Liver (tissue), 8 donors: ENCODE measurements at regions not wholly inside any gene's neighbourhood (a gene's known extent, or its start where the extent isn't known, plus 50 kb on each side); places are given as distances from the start of the nearest gene placed in this dataset.

Experiments used
- DNase-seq: peaks from one replicate; pipeline ENCODE4 v3.0.0-alpha.2; 2017; ENCODE audit warnings: low spot score
- H3K27ac ChIP-seq, 2 donors: one replicate each; pipeline ENCODE4 v1.7.0; 2013; ENCODE audit warnings: inconsistent platforms in 2 of 2, low read length in 2 of 2, control low read depth in 1 of 2, low read depth in 1 of 2, mild to moderate bottlenecking in 1 of 2
- H3K27me3 ChIP-seq, 4 donors: one replicate each; pipeline versions ENCODE4 v1.6.1 to v1.7.0; 2013; ENCODE audit warnings: low read length in 3 of 4, inconsistent platforms in 1 of 4, mild to moderate bottlenecking in 1 of 4, moderate library complexity in 1 of 4; ENCODE audit not compliant: control insufficient read depth in 4 of 4, insufficient read depth in 4 of 4
- H3K36me3 ChIP-seq, 4 donors: one replicate each; pipeline versions ENCODE4 v1.6.1 to v1.7.0; 2013; ENCODE audit warnings: low read length in 3 of 4, mild to moderate bottlenecking in 3 of 4, low read depth in 1 of 4, moderate library complexity in 1 of 4; ENCODE audit not compliant: control insufficient read depth in 4 of 4, insufficient read depth in 3 of 4
- H3K4me1 ChIP-seq, 4 donors: one replicate each; pipeline versions ENCODE4 v1.6.1 to v1.7.0; 2013; ENCODE audit warnings: low read length in 3 of 4, mild to moderate bottlenecking in 3 of 4, moderate library complexity in 1 of 4; ENCODE audit not compliant: control insufficient read depth in 4 of 4, insufficient read depth in 4 of 4
- H3K4me3 ChIP-seq, 3 donors: one replicate each; pipeline versions ENCODE4 v1.6.1 to v1.7.0; 2013; ENCODE audit warnings: low read length in 3 of 3, control low read depth in 1 of 3, low read depth in 1 of 3, mild to moderate bottlenecking in 1 of 3
- H3K9ac ChIP-seq, 2 donors: one replicate each; pipeline ENCODE4 v1.7.0; 2013; ENCODE audit warnings: low read length in 2 of 2, mild to moderate bottlenecking in 2 of 2, moderate library complexity in 2 of 2, control low read depth in 1 of 2, low read depth in 1 of 2
- H3K9me3 ChIP-seq, 4 donors: one replicate each; pipeline versions ENCODE4 v1.6.1 to v1.7.0; 2013; ENCODE audit warnings: low read length in 3 of 4; ENCODE audit not compliant: control insufficient read depth in 4 of 4
- EGR1 ChIP-seq, 2 donors: IDR thresholded peaks; 2 replicates each; pipeline ENCODE4 v1.6.1; 2016 to 2018; ENCODE audit warnings: antibody characterized with exemption in 2 of 2, low read depth in 2 of 2
- FOXA1 ChIP-seq: IDR thresholded peaks from 2 replicates; pipeline ENCODE4 v1.6.1; 2016; ENCODE audit warnings: antibody characterized with exemption
- FOXA2 ChIP-seq: IDR thresholded peaks from 2 replicates; pipeline ENCODE4 v1.6.1; 2016; ENCODE audit warnings: antibody characterized with exemption
- HNF4A ChIP-seq, 2 donors: conservative IDR thresholded peaks; 2 replicates each; pipeline ENCODE4 v1.6.1; 2016; ENCODE audit warnings: antibody characterized with exemption in 2 of 2, mild to moderate bottlenecking in 2 of 2
- JUND ChIP-seq, 2 donors: IDR thresholded peaks; 2 replicates each; pipeline ENCODE4 v1.6.1; 2016; ENCODE audit warnings: antibody characterized with exemption in 2 of 2
- NR2F2 ChIP-seq: IDR thresholded peaks from 2 replicates; pipeline ENCODE4 v1.6.1; 2016; ENCODE audit warnings: antibody characterized with exemption
- RAD21 ChIP-seq, 2 donors: IDR thresholded peaks; 2 replicates each; pipeline ENCODE4 v1.6.1; 2016; ENCODE audit warnings: antibody characterized with exemption in 2 of 2, mild to moderate bottlenecking in 2 of 2
- RXRA ChIP-seq, 2 donors: IDR thresholded peaks; 2 replicates each; pipeline ENCODE4 v1.6.1; 2017 to 2018; ENCODE audit warnings: antibody characterized with exemption in 2 of 2, mild to moderate bottlenecking in 1 of 2
- SP1 ChIP-seq: IDR thresholded peaks from 2 replicates; pipeline ENCODE4 v1.6.1; 2018; ENCODE audit warnings: antibody characterized with exemption, mild to moderate bottlenecking
- WGBS: extraction: QIAGEN DNeasy Blood & Tissue Kit; methylation state at CpG from one replicate; pipeline ENCODE4 v1.1.7; 2013; 5-methylcytosine and 5-hydroxymethylcytosine counted together
- TF ChIP-seq, protein P1 (sequence below): IDR thresholded peaks from 2 replicates; pipeline ENCODE4 v1.6.1; 2016; ENCODE audit warnings: antibody characterized with exemption
- TF ChIP-seq, protein P2 (sequence below): IDR thresholded peaks from 2 replicates; pipeline ENCODE4 v1.6.1; 2016; ENCODE audit warnings: antibody characterized with exemption, mild to moderate bottlenecking
- TF ChIP-seq, protein P3 (sequence below): fragments of 150-350 bp; IDR thresholded peaks from 2 replicates; pipeline ENCODE4 v1.5.1; 2017; ENCODE audit warnings: improper control_type of control experiment, low read depth, low read length; ENCODE audit not compliant: missing input control
- TF ChIP-seq, protein P4 (sequence below): IDR thresholded peaks from 2 replicates; pipeline ENCODE4 v1.6.1; 2016; ENCODE audit warnings: antibody characterized with exemption
- donor health status: healthy.
- donor health status: healthy.
- donor health status: healthy.
- donor health status: healthy.
- donor health status: healthy.

DNA sequence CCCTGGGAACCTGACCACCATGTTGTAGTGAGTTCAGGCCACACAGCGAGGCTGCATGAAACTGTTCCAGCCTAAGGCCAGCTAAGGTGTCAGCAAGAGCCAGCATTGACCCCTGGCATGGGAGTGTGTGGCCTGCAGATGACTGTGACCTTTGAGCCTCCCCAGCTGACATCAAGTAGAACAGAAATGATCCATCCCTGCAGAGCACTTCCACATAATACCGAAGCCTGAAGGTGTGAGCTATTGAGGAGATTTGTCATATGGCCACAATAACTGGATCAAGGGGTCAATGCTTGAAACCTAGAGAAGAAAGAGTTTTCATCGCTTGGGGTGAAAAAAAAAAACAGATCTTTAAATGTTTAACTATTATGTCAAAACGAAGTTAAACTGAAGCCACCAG lies 207.3 kb upstream of the SOX11 start:
- Histone ChIP-seq H3K9me3 (peaks cover 0 to 4% (median 0%) of the 10 kb centered on the region in 4 donors), H3K27me3 (peaks cover 0 to 2% (median 0%) of the 10 kb centered on the region in 4 donors), H3K27ac (no peak overlapping the region), H3K4me3 (no peak overlapping the region), H3K4me1 (no peaks in the 10 kb centered on the region), H3K9ac (no peak overlapping the region), H3K36me3 (no peaks in the 10 kb centered on the region)
- DNase-seq: no peak
- 74% methylated on average over 4 of the region's 4 CpGs for whole genome bisulfite sequencing
- TF ChIP-seq FOXA2 (no peak), NR2F2 (no peak), RXRA (IDR thresholded peaks at IDR 0.05) (no peak), EGR1 (IDR thresholded peaks at IDR 0.05; ENCODE audit: low read depth in 2 of 2) (no peak), FOXA1 (no peak), RAD21 (IDR thresholded peaks at IDR 0.05) (no peak)
- TF ChIP-seq, protein P1, sequence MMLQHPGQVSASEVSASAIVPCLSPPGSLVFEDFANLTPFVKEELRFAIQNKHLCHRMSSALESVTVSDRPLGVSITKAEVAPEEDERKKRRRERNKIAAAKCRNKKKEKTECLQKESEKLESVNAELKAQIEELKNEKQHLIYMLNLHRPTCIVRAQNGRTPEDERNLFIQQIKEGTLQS: no peak
- TF ChIP-seq, protein P2, sequence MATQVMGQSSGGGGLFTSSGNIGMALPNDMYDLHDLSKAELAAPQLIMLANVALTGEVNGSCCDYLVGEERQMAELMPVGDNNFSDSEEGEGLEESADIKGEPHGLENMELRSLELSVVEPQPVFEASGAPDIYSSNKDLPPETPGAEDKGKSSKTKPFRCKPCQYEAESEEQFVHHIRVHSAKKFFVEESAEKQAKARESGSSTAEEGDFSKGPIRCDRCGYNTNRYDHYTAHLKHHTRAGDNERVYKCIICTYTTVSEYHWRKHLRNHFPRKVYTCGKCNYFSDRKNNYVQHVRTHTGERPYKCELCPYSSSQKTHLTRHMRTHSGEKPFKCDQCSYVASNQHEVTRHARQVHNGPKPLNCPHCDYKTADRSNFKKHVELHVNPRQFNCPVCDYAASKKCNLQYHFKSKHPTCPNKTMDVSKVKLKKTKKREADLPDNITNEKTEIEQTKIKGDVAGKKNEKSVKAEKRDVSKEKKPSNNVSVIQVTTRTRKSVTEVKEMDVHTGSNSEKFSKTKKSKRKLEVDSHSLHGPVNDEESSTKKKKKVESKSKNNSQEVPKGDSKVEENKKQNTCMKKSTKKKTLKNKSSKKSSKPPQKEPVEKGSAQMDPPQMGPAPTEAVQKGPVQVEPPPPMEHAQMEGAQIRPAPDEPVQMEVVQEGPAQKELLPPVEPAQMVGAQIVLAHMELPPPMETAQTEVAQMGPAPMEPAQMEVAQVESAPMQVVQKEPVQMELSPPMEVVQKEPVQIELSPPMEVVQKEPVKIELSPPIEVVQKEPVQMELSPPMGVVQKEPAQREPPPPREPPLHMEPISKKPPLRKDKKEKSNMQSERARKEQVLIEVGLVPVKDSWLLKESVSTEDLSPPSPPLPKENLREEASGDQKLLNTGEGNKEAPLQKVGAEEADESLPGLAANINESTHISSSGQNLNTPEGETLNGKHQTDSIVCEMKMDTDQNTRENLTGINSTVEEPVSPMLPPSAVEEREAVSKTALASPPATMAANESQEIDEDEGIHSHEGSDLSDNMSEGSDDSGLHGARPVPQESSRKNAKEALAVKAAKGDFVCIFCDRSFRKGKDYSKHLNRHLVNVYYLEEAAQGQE: no peak

DNA sequence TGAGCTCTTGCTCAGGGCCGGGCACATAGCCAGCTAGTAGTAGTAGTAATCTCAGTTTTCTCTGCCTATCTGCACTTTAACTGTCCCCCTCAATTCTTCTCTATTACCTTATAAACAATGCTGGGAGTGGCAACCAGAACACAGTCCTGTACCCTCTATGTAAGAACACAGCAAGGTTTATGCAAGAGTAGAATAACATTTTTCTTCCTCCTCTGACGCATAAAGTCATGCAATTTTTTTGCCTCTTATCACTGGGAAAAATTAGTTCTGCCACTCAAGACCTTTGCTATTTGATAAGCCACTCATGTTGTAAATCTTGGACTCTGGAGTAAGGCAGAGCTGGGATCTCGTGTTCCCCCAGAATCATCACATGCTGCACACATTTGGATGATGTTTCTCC lies 200.7 kb upstream of the SOX11 start:
- WGBS: 52% methylated on average over 3 of the region's 3 CpGs
- Histone ChIP-seq H3K27me3 (peaks cover 0 to 3% (median 0%) of the 10 kb centered on the region in 4 donors), H3K36me3 (no peaks in the 10 kb centered on the region), H3K4me1 (no peaks in the 10 kb centered on the region), H3K27ac (no peak overlapping the region), H3K4me3 (no peak overlapping the region), H3K9ac (no peak overlapping the region), H3K9me3 (no peaks in the 10 kb centered on the region)
- TF ChIP-seq, protein P3, sequence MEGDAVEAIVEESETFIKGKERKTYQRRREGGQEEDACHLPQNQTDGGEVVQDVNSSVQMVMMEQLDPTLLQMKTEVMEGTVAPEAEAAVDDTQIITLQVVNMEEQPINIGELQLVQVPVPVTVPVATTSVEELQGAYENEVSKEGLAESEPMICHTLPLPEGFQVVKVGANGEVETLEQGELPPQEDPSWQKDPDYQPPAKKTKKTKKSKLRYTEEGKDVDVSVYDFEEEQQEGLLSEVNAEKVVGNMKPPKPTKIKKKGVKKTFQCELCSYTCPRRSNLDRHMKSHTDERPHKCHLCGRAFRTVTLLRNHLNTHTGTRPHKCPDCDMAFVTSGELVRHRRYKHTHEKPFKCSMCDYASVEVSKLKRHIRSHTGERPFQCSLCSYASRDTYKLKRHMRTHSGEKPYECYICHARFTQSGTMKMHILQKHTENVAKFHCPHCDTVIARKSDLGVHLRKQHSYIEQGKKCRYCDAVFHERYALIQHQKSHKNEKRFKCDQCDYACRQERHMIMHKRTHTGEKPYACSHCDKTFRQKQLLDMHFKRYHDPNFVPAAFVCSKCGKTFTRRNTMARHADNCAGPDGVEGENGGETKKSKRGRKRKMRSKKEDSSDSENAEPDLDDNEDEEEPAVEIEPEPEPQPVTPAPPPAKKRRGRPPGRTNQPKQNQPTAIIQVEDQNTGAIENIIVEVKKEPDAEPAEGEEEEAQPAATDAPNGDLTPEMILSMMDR: no peak
- no peak for TF ChIP-seq FOXA1
- no peak for TF ChIP-seq HNF4A (conservative IDR thresholded peaks at IDR 0.05)
- TF ChIP-seq EGR1 (IDR thresholded peaks at IDR 0.05; ENCODE audit: low read depth in 2 of 2): no peak
- TF ChIP-seq, protein P4, sequence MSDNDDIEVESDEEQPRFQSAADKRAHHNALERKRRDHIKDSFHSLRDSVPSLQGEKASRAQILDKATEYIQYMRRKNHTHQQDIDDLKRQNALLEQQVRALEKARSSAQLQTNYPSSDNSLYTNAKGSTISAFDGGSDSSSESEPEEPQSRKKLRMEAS: no peak
- TF ChIP-seq NR2F2: no peak
- no peak for TF ChIP-seq RXRA (IDR thresholded peaks at IDR 0.05)
- TF ChIP-seq RAD21 (IDR thresholded peaks at IDR 0.05): no peak
- TF ChIP-seq, protein P1: no peak
- TF ChIP-seq, protein P2: no peak
- TF ChIP-seq JUND (IDR thresholded peaks at IDR 0.05): no peak
- no peak for TF ChIP-seq SP1
- DNase-seq: no peak
